ENCODE measurements at regions not wholly inside any gene's neighbourhood (a gene's known extent, or its start where the extent isn't known, plus 50 kb on each side); places are given as distances from the start of the nearest gene placed in this dataset.

- no peak for TF ChIP-seq POLR2A (IDR thresholded peaks at IDR 0.05)
- TF ChIP-seq, protein P1, sequence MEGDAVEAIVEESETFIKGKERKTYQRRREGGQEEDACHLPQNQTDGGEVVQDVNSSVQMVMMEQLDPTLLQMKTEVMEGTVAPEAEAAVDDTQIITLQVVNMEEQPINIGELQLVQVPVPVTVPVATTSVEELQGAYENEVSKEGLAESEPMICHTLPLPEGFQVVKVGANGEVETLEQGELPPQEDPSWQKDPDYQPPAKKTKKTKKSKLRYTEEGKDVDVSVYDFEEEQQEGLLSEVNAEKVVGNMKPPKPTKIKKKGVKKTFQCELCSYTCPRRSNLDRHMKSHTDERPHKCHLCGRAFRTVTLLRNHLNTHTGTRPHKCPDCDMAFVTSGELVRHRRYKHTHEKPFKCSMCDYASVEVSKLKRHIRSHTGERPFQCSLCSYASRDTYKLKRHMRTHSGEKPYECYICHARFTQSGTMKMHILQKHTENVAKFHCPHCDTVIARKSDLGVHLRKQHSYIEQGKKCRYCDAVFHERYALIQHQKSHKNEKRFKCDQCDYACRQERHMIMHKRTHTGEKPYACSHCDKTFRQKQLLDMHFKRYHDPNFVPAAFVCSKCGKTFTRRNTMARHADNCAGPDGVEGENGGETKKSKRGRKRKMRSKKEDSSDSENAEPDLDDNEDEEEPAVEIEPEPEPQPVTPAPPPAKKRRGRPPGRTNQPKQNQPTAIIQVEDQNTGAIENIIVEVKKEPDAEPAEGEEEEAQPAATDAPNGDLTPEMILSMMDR (IDR thresholded peaks at IDR 0.05), result no peak
Measured at GRCh38 chr18:39531659-39532058, 1966.1 kb upstream of the CELF4 start.
